ENCODE measurements at regions not wholly inside any gene's neighbourhood (a gene's known extent, or its start where the extent isn't known, plus 50 kb on each side); places are given as distances from the start of the nearest gene placed in this dataset.

- DNase-seq (ENCODE audit: low read depth): no peak
- H3K4me3 ChIP-seq (ENCODE audit: low read depth, low read length): no peak overlapping the region
- TF ChIP-seq, protein P1, sequence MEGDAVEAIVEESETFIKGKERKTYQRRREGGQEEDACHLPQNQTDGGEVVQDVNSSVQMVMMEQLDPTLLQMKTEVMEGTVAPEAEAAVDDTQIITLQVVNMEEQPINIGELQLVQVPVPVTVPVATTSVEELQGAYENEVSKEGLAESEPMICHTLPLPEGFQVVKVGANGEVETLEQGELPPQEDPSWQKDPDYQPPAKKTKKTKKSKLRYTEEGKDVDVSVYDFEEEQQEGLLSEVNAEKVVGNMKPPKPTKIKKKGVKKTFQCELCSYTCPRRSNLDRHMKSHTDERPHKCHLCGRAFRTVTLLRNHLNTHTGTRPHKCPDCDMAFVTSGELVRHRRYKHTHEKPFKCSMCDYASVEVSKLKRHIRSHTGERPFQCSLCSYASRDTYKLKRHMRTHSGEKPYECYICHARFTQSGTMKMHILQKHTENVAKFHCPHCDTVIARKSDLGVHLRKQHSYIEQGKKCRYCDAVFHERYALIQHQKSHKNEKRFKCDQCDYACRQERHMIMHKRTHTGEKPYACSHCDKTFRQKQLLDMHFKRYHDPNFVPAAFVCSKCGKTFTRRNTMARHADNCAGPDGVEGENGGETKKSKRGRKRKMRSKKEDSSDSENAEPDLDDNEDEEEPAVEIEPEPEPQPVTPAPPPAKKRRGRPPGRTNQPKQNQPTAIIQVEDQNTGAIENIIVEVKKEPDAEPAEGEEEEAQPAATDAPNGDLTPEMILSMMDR (IDR thresholded peaks at IDR 0.05; ENCODE audit: insufficient read depth, low read depth, low read length, missing control alignments): no peak
Measured at GRCh38 chr12:27875677-27876076, 95.6 kb upstream of the MANSC4 start.

DNA sequence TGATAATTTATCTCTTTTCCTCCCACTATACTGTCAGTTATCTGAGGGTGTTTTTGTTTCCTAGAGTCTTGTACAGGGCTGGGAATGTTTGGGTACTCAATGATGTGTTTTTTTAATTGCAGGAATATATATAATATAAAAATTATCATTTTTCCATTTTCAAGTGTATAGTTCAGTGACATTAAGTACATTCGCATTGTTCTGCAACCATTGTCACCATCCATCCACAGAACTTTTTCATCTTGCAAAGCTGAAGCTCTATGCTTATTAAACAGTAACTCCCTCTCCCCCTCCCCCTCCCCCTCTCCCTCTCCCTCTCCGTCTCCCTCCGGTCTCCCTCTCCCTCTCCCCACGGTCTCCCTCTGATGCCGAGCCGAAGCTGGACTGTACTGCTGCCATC lies 93.0 kb upstream of the MANSC4 start:
- DNase-seq (ENCODE audit: low read depth): no peak
- TF ChIP-seq, protein P1 (IDR thresholded peaks at IDR 0.05; ENCODE audit: insufficient read depth, low read depth, low read length, missing control alignments): no peak

GRCh38 chr12:27871946-27872345 lies 91.9 kb upstream of the MANSC4 start:
- TF ChIP-seq, protein P1 (IDR thresholded peaks at IDR 0.05; ENCODE audit: insufficient read depth, low read depth, low read length, missing control alignments): no peak
- H3K4me3 ChIP-seq (ENCODE audit: low read depth, low read length): no peak overlapping the region
- DNase-seq (ENCODE audit: low read depth): no peak

More for the DNA sequence above, 93.0 kb upstream of the MANSC4 start:
- H3K4me3 ChIP-seq (ENCODE audit: low read depth, low read length): no peak overlapping the region

GRCh38 chr12:27870939-27871338 lies 90.9 kb upstream of the MANSC4 start:
- H3K4me3 ChIP-seq (ENCODE audit: low read depth, low read length): no peak overlapping the region
- TF ChIP-seq, protein P1 (IDR thresholded peaks at IDR 0.05; ENCODE audit: insufficient read depth, low read depth, low read length, missing control alignments): no peak
- DNase-seq (ENCODE audit: low read depth): no peak

- DNase-seq (ENCODE audit: low read depth): no peak
- TF ChIP-seq, protein P1 (IDR thresholded peaks at IDR 0.05; ENCODE audit: insufficient read depth, low read depth, low read length, missing control alignments): no peak
Measured at GRCh38 chr12:27869567-27869966, 89.5 kb upstream of the MANSC4 start.

GRCh38 chr12:27868139-27868538 lies 88.1 kb upstream of the MANSC4 start:
- no peak overlapping the region for H3K4me3 ChIP-seq (ENCODE audit: low read depth, low read length)
- TF ChIP-seq, protein P1 (IDR thresholded peaks at IDR 0.05; ENCODE audit: insufficient read depth, low read depth, low read length, missing control alignments): no peak
- no peak for DNase-seq (ENCODE audit: low read depth)

More at GRCh38 chr12:27869567-27869966, 89.5 kb upstream of the MANSC4 start:
- H3K4me3 ChIP-seq (ENCODE audit: low read depth, low read length): no peak overlapping the region

DNA sequence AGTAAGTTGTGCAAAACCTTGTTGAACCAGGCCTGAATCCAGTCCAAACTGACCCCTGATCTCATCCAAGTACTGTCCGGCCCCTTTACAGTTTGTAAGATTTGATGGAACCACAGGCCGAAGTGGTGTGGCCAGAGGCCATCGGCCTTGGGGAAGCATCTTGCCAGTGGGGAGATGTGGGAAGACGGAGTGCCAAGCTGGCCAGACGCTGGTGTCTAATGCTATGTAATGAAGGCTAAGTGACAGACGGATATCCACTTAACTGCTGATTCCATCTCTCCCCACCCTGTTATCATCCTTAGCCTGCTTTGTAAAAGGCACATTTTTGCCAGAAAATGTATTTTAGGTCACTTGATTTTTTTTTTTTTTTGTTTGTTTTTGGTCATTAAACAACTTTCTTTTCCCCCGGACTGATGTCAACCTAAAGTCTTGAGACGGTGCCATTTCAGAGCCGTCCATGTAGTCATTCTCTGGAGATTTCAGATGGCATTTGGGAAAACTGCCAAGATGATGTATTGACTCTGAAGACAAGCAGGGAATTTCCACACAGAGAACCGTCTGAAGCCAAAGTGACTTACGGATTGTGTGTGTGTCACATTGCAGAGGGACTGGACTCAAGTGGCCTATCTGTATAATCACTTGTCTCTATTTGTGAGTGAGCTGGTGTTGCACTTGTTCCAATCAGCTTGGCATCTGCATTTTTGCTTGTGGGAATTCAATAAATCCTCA lies 86.5 kb upstream of the MANSC4 start:
- no peak for DNase-seq (ENCODE audit: low read depth)
- H3K4me3 ChIP-seq (ENCODE audit: low read depth, low read length): no peak overlapping the region
- TF ChIP-seq, protein P1 (IDR thresholded peaks at IDR 0.05; ENCODE audit: insufficient read depth, low read depth, low read length, missing control alignments): no peak
